DOHH2 (cell line): ENCODE measurements at regions not wholly inside any gene's neighbourhood (a gene's known extent, or its start where the extent isn't known, plus 50 kb on each side); places are given as distances from the start of the nearest gene placed in this dataset.

ENCODE experiments used
- H3F3A ChIP-seq: fragments of 200-600 bp; sonication (generic), shearing (Covaris generic); 2 replicates; pipeline ENCODE4 v1.6.0; 2016; ENCODE audit warnings: antibody characterized with exemption, mild to moderate bottlenecking; ENCODE audit not compliant: control insufficient read depth, insufficient read depth
- H3K27ac ChIP-seq: fragments of 200-600 bp; sonication (generic); 2 replicates; pipeline ENCODE4 v1.5.1; 2014; ENCODE audit warnings: low read depth, mild to moderate bottlenecking, low read length, moderate library complexity
- H3K27me3 ChIP-seq: fragments of 200-600 bp; sonication (generic); 2 replicates; pipeline ENCODE4 v1.6.1; 2014; ENCODE audit warnings: mild to moderate bottlenecking, low read length, mixed read lengths; ENCODE audit not compliant: control insufficient read depth
- H3K36me3 ChIP-seq: fragments of 200-600 bp; sonication (generic); 2 replicates; pipeline ENCODE4 v1.6.1; 2014; ENCODE audit warnings: mild to moderate bottlenecking, low read length, moderate library complexity, mixed read lengths; ENCODE audit not compliant: control insufficient read depth
- H3K4me1 ChIP-seq: fragments of 200-600 bp; sonication (generic); 2 replicates; pipeline ENCODE4 v1.6.1; 2014; ENCODE audit warnings: mild to moderate bottlenecking, low read length, mixed read lengths; ENCODE audit not compliant: control insufficient read depth
- H3K4me2 ChIP-seq: fragments of 200-600 bp; sonication (generic); 2 replicates; pipeline ENCODE4 v1.6.0; 2014; ENCODE audit warnings: mild to moderate bottlenecking, low read length, moderate library complexity
- H3K4me3 ChIP-seq: fragments of 200-600 bp; sonication (generic); 2 replicates; pipeline ENCODE4 v1.5.1; 2014; ENCODE audit warnings: mild to moderate bottlenecking, low read length, mixed read lengths
- H3K79me2 ChIP-seq: fragments of 200-600 bp; sonication (generic); 2 replicates; pipeline ENCODE4 v1.6.1; 2014; ENCODE audit warnings: mild to moderate bottlenecking, low read length, mixed read lengths; ENCODE audit not compliant: control insufficient read depth
- H3K9me2 ChIP-seq: fragments of 200-600 bp; sonication (generic); replicated peaks from 2 replicates; pipeline ENCODE4 v1.6.1; 2014; ENCODE audit warnings: mild to moderate bottlenecking, low read length, mixed read lengths; ENCODE audit not compliant: control insufficient read depth
- H3K9me3 ChIP-seq: fragments of 200-600 bp; sonication (generic); 2 replicates; pipeline ENCODE4 v1.6.1; 2014; ENCODE audit warnings: antibody characterized with exemption, low read length, mixed read lengths; ENCODE audit not compliant: control insufficient read depth, insufficient read depth
- H4K20me1 ChIP-seq: fragments of 200-600 bp; sonication (generic); 2 replicates; pipeline ENCODE4 v1.6.0; 2014; ENCODE audit warnings: low read depth, mild to moderate bottlenecking, antibody characterized with exemption, low read length, moderate library complexity; ENCODE audit not compliant: control insufficient read depth, insufficient read depth
- CTCF ChIP-seq: fragments of 200-600 bp; sonication (generic); IDR thresholded peaks from one replicate; pipeline ENCODE4 v1.5.1; 2014; ENCODE audit warnings: antibody characterized with exemption, mild to moderate bottlenecking, low read depth, low read length; ENCODE audit not compliant: poor library complexity, severe bottlenecking
- EZH2phosphoT487 ChIP-seq: fragments of 200-600 bp; sonication (generic); IDR thresholded peaks from 2 replicates; pipeline ENCODE4 v1.6.1; 2017; ENCODE audit warnings: borderline replicate concordance, mild to moderate bottlenecking, antibody characterized with exemption, low read length, moderate library complexity, mixed read lengths

GRCh38 chr14:35986219-35986573 is 160.1 kb downstream of the BRMS1L start:
- H3K4me1 ChIP-seq = no peaks in the 10 kb centered on the region
- TF ChIP-seq EZH2phosphoT487 (no peak), CTCF (no peak)
- no peaks in the 10 kb centered on the region for H3F3A ChIP-seq
- H3K9me2 ChIP-seq = no peaks in the 10 kb centered on the region
- no peaks in the 10 kb centered on the region for H3K27me3 ChIP-seq
- no peaks in the 10 kb centered on the region for H4K20me1 ChIP-seq
- no peaks in the 10 kb centered on the region for H3K9me3 ChIP-seq
- no peak overlapping the region for H3K4me2 ChIP-seq
- H3K27ac ChIP-seq = no peak overlapping the region
- no peaks in the 10 kb centered on the region for H3K36me3 ChIP-seq
- H3K4me3 ChIP-seq = no peak overlapping the region
- H3K79me2 ChIP-seq = no peaks in the 10 kb centered on the region

GRCh38 chr14:35985474-35986218 is 159.5 kb downstream of the BRMS1L start:
- Histone ChIP-seq H3F3A (no peaks in the 10 kb centered on the region), H3K4me1 (no peaks in the 10 kb centered on the region), H3K36me3 (no peaks in the 10 kb centered on the region), H3K9me2 (no peaks in the 10 kb centered on the region), H3K4me3 (no peak overlapping the region), H4K20me1 (no peaks in the 10 kb centered on the region), H3K27ac (no peak overlapping the region), H3K79me2 (no peaks in the 10 kb centered on the region), H3K4me2 (no peak overlapping the region), H3K9me3 (no peaks in the 10 kb centered on the region), H3K27me3 (no peaks in the 10 kb centered on the region)
- TF ChIP-seq EZH2phosphoT487 (no peak), CTCF (no peak)

GRCh38 chr14:35979531-35979930 is 153.4 kb downstream of the BRMS1L start:
- no peaks in the 10 kb centered on the region for H3K9me2 ChIP-seq
- H3K27ac ChIP-seq = no peak overlapping the region
- H3K79me2 ChIP-seq = no peaks in the 10 kb centered on the region

More at GRCh38 chr14:35979531-35979930, 153.4 kb downstream of the BRMS1L start:
- Histone ChIP-seq H3K36me3 (no peaks in the 10 kb centered on the region), H3K9me3 (no peaks in the 10 kb centered on the region), H3K4me2 (no peak overlapping the region), H3K27me3 (no peaks in the 10 kb centered on the region), H4K20me1 (no peaks in the 10 kb centered on the region), H3F3A (no peaks in the 10 kb centered on the region), H3K4me1 (no peaks in the 10 kb centered on the region), H3K4me3 (no peak overlapping the region)
- TF ChIP-seq CTCF = no peak
- no peak for TF ChIP-seq EZH2phosphoT487
